GM12878 (cell line): ENCODE measurements at regions not wholly inside any gene's neighbourhood (a gene's known extent, or its start where the extent isn't known, plus 50 kb on each side); places are given as distances from the start of the nearest gene placed in this dataset.

Source experiments
- ATAC-seq: fragments of 200-7000 bp; cut with Tn5 transposase; 3 replicates; pipeline ENCODE4 v1.9.1; 2020; ENCODE audit warnings: mild to moderate bottlenecking, moderate library complexity
- BruUV-seq: library from RNA; stranded (reverse); fragments of 400-500 nt; replicated peaks from 2 replicates; lab custom pipeline; 2021; lab: Mats Ljungman, UMichigan
- CTCF ChIA-PET: fragments of 300-600 bp; sonication (Branson Sonifier 250); formaldehyde crosslinking; extraction: SDS; loops from one replicate; lab custom pipeline; 2021; ENCODE audit warnings: inconsistent platforms; lab: Yijun Ruan, JAX
- POLR2A ChIA-PET: fragments of 350-600 bp; formaldehyde crosslinking; extraction: SDS; loops from one replicate; lab custom pipeline; 2021; ENCODE audit warnings: inconsistent platforms; lab: Charles Lee
- RAD21 ChIA-PET: fragments of 300-600 bp; sonication (Branson Sonifier 250); formaldehyde crosslinking; loops from one replicate; lab custom pipeline; 2023; ENCODE audit warnings: antibody characterized with exemption; ENCODE audit not compliant: unreplicated experiment; lab: Charles Lee
- SMC1A ChIA-PET: fragments of 300-600 bp; sonication (Branson Sonifier 250); formaldehyde crosslinking; loops from one replicate; lab custom pipeline; 2023; ENCODE audit not compliant: unreplicated experiment, uncharacterized antibody; lab: Charles Lee
- DNase-seq: peaks from one replicate; pipeline ENCODE4 v3.0.0-alpha.2; 2011; ENCODE audit warnings: low read depth, low spot score
- FAIRE-seq: peaks from 3 replicates; lab custom pipeline; 2011; peaks lifted over from hg19 to GRCh38; lab: Jason Lieb, UNC
- H2AFZ ChIP-seq: 2 replicates; pipeline ENCODE4 v1.6.0; 2011; ENCODE audit warnings: low read depth, low read length, control low read depth; ENCODE audit not compliant: control insufficient read depth
- H3K27ac ChIP-seq: 2 replicates; pipeline ENCODE4 v1.5.1; 2011; ENCODE audit warnings: control low read depth; ENCODE audit not compliant: control insufficient read depth, insufficient read depth
- H3K27me3 ChIP-seq, 2 experiments: replicated peaks in 1 of 2; 2 replicates each; pipeline versions ENCODE4 v1.6.0 to v1.6.1; 2011; ENCODE audit warnings: low read length in 1 of 2; ENCODE audit not compliant: control insufficient read depth in 2 of 2, insufficient read depth in 2 of 2
- H3K36me3 ChIP-seq, 2 experiments: 2 replicates each; pipeline ENCODE4 v1.5.1; 2011; ENCODE audit warnings: low read length in 1 of 2; ENCODE audit not compliant: control insufficient read depth in 2 of 2, insufficient read depth in 2 of 2
- H3K4me1 ChIP-seq: 2 replicates; pipeline ENCODE4 v1.6.1; 2011; ENCODE audit warnings: mild to moderate bottlenecking, low read length, moderate library complexity, mixed read lengths; ENCODE audit not compliant: control insufficient read depth, insufficient read depth
- H3K4me2 ChIP-seq: 2 replicates; pipeline ENCODE4 v1.6.0; 2011; ENCODE audit warnings: control low read depth; ENCODE audit not compliant: control insufficient read depth, insufficient read depth
- H3K4me3 ChIP-seq: fragments of 200-600 bp; sonication (generic); 2 replicates; pipeline ENCODE4 v1.5.1; 2016
- H3K79me2 ChIP-seq: 2 replicates; pipeline ENCODE4 v1.6.0; 2011; ENCODE audit warnings: low read length; ENCODE audit not compliant: control insufficient read depth, insufficient read depth
- H3K9ac ChIP-seq: 2 replicates; pipeline ENCODE4 v1.8.0; 2011; ENCODE audit warnings: low read length, control low read depth, mixed read lengths; ENCODE audit not compliant: control insufficient read depth, insufficient read depth
- H3K9me3 ChIP-seq: replicated peaks from 3 replicates; pipeline ENCODE4 v1.5.1; 2011; ENCODE audit warnings: mild to moderate bottlenecking, low read length; ENCODE audit not compliant: control insufficient read depth, insufficient read depth
- H4K20me1 ChIP-seq: 2 replicates; pipeline ENCODE4 v1.6.0; 2011; ENCODE audit not compliant: control insufficient read depth, insufficient read depth
- ATF7 ChIP-seq: fragments of 450-650 bp; IDR thresholded peaks from 2 replicates; pipeline ENCODE4 v1.6.1; 2016; ENCODE audit warnings: low read depth, mild to moderate bottlenecking
- CHD1 ChIP-seq: IDR thresholded peaks from 2 replicates; pipeline ENCODE4 v1.6.1; 2012; ENCODE audit warnings: low read depth, low read length, improper control_type of control experiment
- CHD2 ChIP-seq: IDR thresholded peaks from 2 replicates; pipeline ENCODE4 v1.6.1; 2011; ENCODE audit warnings: low read depth, low read length, improper control_type of control experiment, borderline replicate concordance
- JUND ChIP-seq: IDR thresholded peaks from 2 replicates; pipeline ENCODE4 v1.6.1; 2012; ENCODE audit warnings: low read depth, mild to moderate bottlenecking, low read length, improper control_type of control experiment, moderate library complexity
- KLF5 ChIP-seq: fragments of 450-650 bp; IDR thresholded peaks from 2 replicates; pipeline ENCODE4 v1.6.1; 2014; ENCODE audit warnings: mild to moderate bottlenecking; ENCODE audit not compliant: partially characterized antibody
- MXI1 ChIP-seq: fragments of 150-350 bp; IDR thresholded peaks from 2 replicates; pipeline ENCODE4 v1.6.1; 2011; ENCODE audit warnings: low read depth, mild to moderate bottlenecking, inconsistent platforms, low read length, improper control_type of control experiment
- NKRF ChIP-seq: fragments of 450-650 bp; conservative IDR thresholded peaks from 2 replicates; pipeline ENCODE4 v1.6.1; 2017; ENCODE audit warnings: mild to moderate bottlenecking, moderate library complexity
- PML ChIP-seq: IDR thresholded peaks from 2 replicates; pipeline ENCODE4 v1.6.1; 2012; ENCODE audit warnings: low read length, inconsistent platforms
- RAD51 ChIP-seq: fragments of 450-650 bp; IDR thresholded peaks from 2 replicates; pipeline ENCODE4 v1.6.1; 2016; ENCODE audit warnings: moderate library complexity, mild to moderate bottlenecking, inconsistent platforms
- SIX5 ChIP-seq: IDR thresholded peaks from 2 replicates; pipeline ENCODE4 v1.6.1; 2011; ENCODE audit warnings: mild to moderate bottlenecking, low read depth, low read length, moderate library complexity; ENCODE audit not compliant: severe bottlenecking
- SMAD1 ChIP-seq: fragments of 450-650 bp; IDR thresholded peaks from 2 replicates; pipeline ENCODE4 v1.6.1; 2018; ENCODE audit warnings: mild to moderate bottlenecking, low read depth; ENCODE audit not compliant: partially characterized antibody
- WGBS: methylation state at CpG from one replicate; pipeline ENCODE4 v1.1.6; 2016; ENCODE audit warnings: low lambda C conversion rate; ENCODE audit not compliant: insufficient replicate concordance, insufficient coverage; ENCODE audit errors: missing lambda C conversion rate; 5-methylcytosine and 5-hydroxymethylcytosine counted together
- in situ Hi-C: fragments of 300-500 bp; cut with MboI; formaldehyde crosslinking; loops from 9 replicates; pipeline ENCODE4 v1.14.3; 2018; ENCODE audit warnings: mixed read lengths
- intact Hi-C: fragments of 100-400 bp; cut with micrococcal nuclease; formaldehyde crosslinking; loops from one replicate; pipeline ENCODE4 v1.14.2; 2022; ENCODE audit not compliant: unreplicated experiment
- TF ChIP-seq, protein P1 (sequence below): IDR thresholded peaks from 2 replicates; pipeline ENCODE4 v1.6.1; 2011; ENCODE audit warnings: low read depth, mild to moderate bottlenecking, low read length, moderate library complexity, borderline replicate concordance; ENCODE audit errors: extremely low read depth
- TF ChIP-seq, protein P2 (sequence below): fragments of 450-650 bp; IDR thresholded peaks from 2 replicates; pipeline ENCODE4 v1.6.1; 2017; ENCODE audit warnings: mild to moderate bottlenecking, moderate library complexity

DNA sequence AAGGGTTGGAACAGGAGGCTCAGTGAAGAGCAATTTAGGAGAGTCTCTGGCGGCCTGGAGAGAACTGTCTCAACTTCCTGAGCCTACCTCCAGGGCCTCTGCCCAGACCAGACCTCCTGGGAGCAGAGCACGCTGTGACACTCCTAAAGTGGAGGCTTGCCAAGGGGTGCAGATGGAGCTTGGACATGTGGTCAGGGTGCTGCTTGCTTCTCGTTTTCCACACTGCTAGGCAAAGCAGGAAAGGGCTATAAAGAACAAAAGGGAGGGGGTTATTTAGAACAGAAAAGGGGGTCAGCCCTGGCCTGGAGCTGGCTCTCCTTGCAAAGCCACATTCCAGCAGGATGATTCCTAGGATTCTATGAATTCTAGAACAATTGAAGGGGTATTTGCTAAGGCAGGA, 145.7 kb upstream of the GGTLC1 start:
- no peak overlapping the region for H3K4me3 ChIP-seq
- ATAC-seq (no peak), DNase-seq (no peak), FAIRE-seq (no peak)
- no peak overlapping the region for H2AFZ ChIP-seq
- no peaks in the 10 kb centered on the region for H3K36me3 ChIP-seq
- H3K9ac ChIP-seq: no peak overlapping the region
- no peaks in the 10 kb centered on the region for H3K4me1 ChIP-seq
- 0% methylated on average over 3 of the region's 3 CpGs for WGBS
- H3K4me2 ChIP-seq: no peak overlapping the region
- ChIA-PET POLR2A (no interaction called here), RAD21 (no interaction called here), SMC1A (no interaction called here), CTCF (no interaction called here)
- TF ChIP-seq MXI1: no peak
- no peaks in the 10 kb centered on the region for H3K79me2 ChIP-seq
- no peaks in the 10 kb centered on the region; the same call in 2 of the 3 replicates for H3K9me3 ChIP-seq
- in situ Hi-C loops: no loop called here
- no peaks in the 10 kb centered on the region for H4K20me1 ChIP-seq
- H3K27me3 ChIP-seq: no peaks in the 10 kb centered on the region; a peak in 1 of 4 replicates
- no TSS peak for BruUV-seq
- intact Hi-C loops: no loop called here
- H3K27ac ChIP-seq: no peak overlapping the region

GRCh38 chr20:24132246-24132645, 143.7 kb upstream of the GGTLC1 start:
- in situ Hi-C loops (no loop called here), intact Hi-C loops (no loop called here)
- H3K9ac ChIP-seq: no peak overlapping the region
- SMC1A ChIA-PET: no interaction called here
- no peak for FAIRE-seq
- H3K4me3 ChIP-seq: no peak overlapping the region
- no peak for DNase-seq
- POLR2A ChIA-PET: no interaction called here
- RAD21 ChIA-PET: no interaction called here
- H3K27me3 ChIP-seq: no peaks in the 10 kb centered on the region; a peak in 1 of 4 replicates
- no peak for ATAC-seq
- no peaks in the 10 kb centered on the region for H4K20me1 ChIP-seq
- no peak overlapping the region for H3K4me2 ChIP-seq
- H3K4me1 ChIP-seq: no peaks in the 10 kb centered on the region
- H3K27ac ChIP-seq: no peak overlapping the region
- CTCF ChIA-PET: no interaction called here
- no peaks in the 10 kb centered on the region for H3K79me2 ChIP-seq
- no peak overlapping the region for H2AFZ ChIP-seq
- H3K9me3 ChIP-seq: no peaks in the 10 kb centered on the region
- BruUV-seq: no TSS peak
- no peaks in the 10 kb centered on the region for H3K36me3 ChIP-seq
- TF ChIP-seq NKRF (no peak), CHD1 (no peak), ATF7 (no peak), CHD2 (no peak), JUND (no peak), RAD51 (no peak), PML (no peak), SMAD1 (no peak), SIX5 (no peak), KLF5 (no peak)
- TF ChIP-seq, protein P1, sequence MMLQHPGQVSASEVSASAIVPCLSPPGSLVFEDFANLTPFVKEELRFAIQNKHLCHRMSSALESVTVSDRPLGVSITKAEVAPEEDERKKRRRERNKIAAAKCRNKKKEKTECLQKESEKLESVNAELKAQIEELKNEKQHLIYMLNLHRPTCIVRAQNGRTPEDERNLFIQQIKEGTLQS: no peak
- TF ChIP-seq, protein P2, sequence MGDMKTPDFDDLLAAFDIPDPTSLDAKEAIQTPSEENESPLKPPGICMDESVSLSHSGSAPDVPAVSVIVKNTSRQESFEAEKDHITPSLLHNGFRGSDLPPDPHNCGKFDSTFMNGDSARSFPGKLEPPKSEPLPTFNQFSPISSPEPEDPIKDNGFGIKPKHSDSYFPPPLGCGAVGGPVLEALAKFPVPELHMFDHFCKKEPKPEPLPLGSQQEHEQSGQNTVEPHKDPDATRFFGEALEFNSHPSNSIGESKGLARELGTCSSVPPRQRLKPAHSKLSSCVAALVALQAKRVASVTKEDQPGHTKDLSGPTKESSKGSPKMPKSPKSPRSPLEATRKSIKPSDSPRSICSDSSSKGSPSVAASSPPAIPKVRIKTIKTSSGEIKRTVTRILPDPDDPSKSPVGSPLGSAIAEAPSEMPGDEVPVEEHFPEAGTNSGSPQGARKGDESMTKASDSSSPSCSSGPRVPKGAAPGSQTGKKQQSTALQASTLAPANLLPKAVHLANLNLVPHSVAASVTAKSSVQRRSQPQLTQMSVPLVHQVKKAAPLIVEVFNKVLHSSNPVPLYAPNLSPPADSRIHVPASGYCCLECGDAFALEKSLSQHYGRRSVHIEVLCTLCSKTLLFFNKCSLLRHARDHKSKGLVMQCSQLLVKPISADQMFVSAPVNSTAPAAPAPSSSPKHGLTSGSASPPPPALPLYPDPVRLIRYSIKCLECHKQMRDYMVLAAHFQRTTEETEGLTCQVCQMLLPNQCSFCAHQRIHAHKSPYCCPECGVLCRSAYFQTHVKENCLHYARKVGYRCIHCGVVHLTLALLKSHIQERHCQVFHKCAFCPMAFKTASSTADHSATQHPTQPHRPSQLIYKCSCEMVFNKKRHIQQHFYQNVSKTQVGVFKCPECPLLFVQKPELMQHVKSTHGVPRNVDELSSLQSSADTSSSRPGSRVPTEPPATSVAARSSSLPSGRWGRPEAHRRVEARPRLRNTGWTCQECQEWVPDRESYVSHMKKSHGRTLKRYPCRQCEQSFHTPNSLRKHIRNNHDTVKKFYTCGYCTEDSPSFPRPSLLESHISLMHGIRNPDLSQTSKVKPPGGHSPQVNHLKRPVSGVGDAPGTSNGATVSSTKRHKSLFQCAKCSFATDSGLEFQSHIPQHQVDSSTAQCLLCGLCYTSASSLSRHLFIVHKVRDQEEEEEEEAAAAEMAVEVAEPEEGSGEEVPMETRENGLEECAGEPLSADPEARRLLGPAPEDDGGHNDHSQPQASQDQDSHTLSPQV: no peak
